Sigmoid colon (tissue), 6 donors: ENCODE measurements at regions not wholly inside any gene's neighbourhood (a gene's known extent, or its start where the extent isn't known, plus 50 kb on each side); places are given as distances from the start of the nearest gene placed in this dataset.

Source experiments
- DNase-seq: peaks from one replicate; pipeline ENCODE4 v3.0.0-alpha.2; 2019
- H3K27ac ChIP-seq, 4 donors: fragments of 200-600 bp; sonication (generic); one replicate each; pipeline ENCODE4 v1.5.1; 2016 to 2019; ENCODE audit warnings: mild to moderate bottlenecking in 1 of 4
- H3K27me3 ChIP-seq, 3 donors: fragments of 200-600 bp; sonication (generic); one replicate each; pipeline ENCODE4 v1.5.1; 2019; ENCODE audit warnings: mild to moderate bottlenecking in 1 of 3
- H3K36me3 ChIP-seq, 4 donors: fragments of 200-600 bp; sonication (generic); one replicate each; pipeline ENCODE4 v1.5.1; 2016 to 2019
- H3K4me1 ChIP-seq, 4 donors: fragments of 200-600 bp; sonication (generic); one replicate each; pipeline ENCODE4 v1.5.1; 2017 to 2019
- H3K4me3 ChIP-seq, 4 donors: fragments of 200-600 bp; sonication (generic); one replicate each; pipeline ENCODE4 v1.5.1; 2017 to 2019; ENCODE audit warnings: mild to moderate bottlenecking in 2 of 4, moderate library complexity in 1 of 4
- H3K9me3 ChIP-seq, 4 donors: fragments of 200-600 bp in 3 of 4; sonication (generic) in 3 of 4; one replicate each; pipeline versions ENCODE4 v1.5.1 to v1.6.1; 2013 to 2019
- EP300 ChIP-seq, 4 donors: sonication (generic); formaldehyde crosslinking; IDR thresholded peaks; one replicate each; pipeline ENCODE4 v1.6.1; 2017; ENCODE audit warnings: antibody characterized with exemption in 4 of 4
- POLR2A ChIP-seq, 2 donors: fragments of 450-650 bp; IDR thresholded peaks; one replicate each; pipeline ENCODE4 v1.6.1; 2016; ENCODE audit warnings: antibody characterized with exemption in 2 of 2, mild to moderate bottlenecking in 2 of 2, moderate library complexity in 2 of 2
- POLR2AphosphoS5 ChIP-seq, 4 donors: sonication (generic); formaldehyde crosslinking; IDR thresholded peaks; one replicate each; pipeline ENCODE4 v1.6.1; 2017; ENCODE audit warnings: antibody characterized with exemption in 4 of 4
- WGBS, 2 donors: extraction: QIAGEN DNeasy Blood & Tissue Kit; methylation state at CpG; one replicate each; pipeline ENCODE4 v1.1.7; 2013; 5-methylcytosine and 5-hydroxymethylcytosine counted together
- intact Hi-C: fragments of 100-400 bp; cut with DNase I; formaldehyde crosslinking; loops from one replicate; pipeline ENCODE4 v1.15.1; 2023
- TF ChIP-seq, protein P1 (sequence below), 4 experiments: fragments of 450-650 bp in 3 of 4; fragments of 200-600 bp in 1 of 4; IDR thresholded peaks; one replicate each; pipeline ENCODE4 v1.5.1; 2016 to 2019; ENCODE audit warnings: antibody characterized with exemption in 4 of 4, mild to moderate bottlenecking in 3 of 4, moderate library complexity in 2 of 4
- donor health status: healthy with polysubstance abuse.
- donor health status: healthy.

DNA sequence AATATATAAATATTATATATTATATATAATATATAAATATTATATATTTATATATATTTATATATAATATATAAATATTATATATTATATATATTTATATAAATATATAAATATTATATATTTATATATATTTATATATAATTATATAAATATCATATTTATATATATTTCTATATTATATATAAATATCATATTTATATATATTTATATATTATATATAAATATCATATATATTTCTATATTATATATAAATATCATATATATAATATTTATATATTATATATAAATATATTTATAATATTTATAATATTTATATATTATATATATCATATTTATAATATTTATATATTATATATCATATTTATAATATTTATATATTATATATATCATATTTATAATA is 321.4 kb downstream of the CDH2 start:
- no peaks in the 10 kb centered on the region for H3K4me1 ChIP-seq
- intact Hi-C loops: no loop called here
- no peak overlapping the region for H3K27ac ChIP-seq
- no peaks in the 10 kb centered on the region for H3K36me3 ChIP-seq
- TF ChIP-seq POLR2A (IDR thresholded peaks at IDR 0.05) (no peak), POLR2AphosphoS5 (IDR thresholded peaks at IDR 0.05) (no peak), EP300 (IDR thresholded peaks at IDR 0.05) (no peak)
- TF ChIP-seq, protein P1, sequence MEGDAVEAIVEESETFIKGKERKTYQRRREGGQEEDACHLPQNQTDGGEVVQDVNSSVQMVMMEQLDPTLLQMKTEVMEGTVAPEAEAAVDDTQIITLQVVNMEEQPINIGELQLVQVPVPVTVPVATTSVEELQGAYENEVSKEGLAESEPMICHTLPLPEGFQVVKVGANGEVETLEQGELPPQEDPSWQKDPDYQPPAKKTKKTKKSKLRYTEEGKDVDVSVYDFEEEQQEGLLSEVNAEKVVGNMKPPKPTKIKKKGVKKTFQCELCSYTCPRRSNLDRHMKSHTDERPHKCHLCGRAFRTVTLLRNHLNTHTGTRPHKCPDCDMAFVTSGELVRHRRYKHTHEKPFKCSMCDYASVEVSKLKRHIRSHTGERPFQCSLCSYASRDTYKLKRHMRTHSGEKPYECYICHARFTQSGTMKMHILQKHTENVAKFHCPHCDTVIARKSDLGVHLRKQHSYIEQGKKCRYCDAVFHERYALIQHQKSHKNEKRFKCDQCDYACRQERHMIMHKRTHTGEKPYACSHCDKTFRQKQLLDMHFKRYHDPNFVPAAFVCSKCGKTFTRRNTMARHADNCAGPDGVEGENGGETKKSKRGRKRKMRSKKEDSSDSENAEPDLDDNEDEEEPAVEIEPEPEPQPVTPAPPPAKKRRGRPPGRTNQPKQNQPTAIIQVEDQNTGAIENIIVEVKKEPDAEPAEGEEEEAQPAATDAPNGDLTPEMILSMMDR (IDR thresholded peaks at IDR 0.05): no peak
- H3K9me3 ChIP-seq: no peaks in the 10 kb centered on the region
- no peak for DNase-seq
- H3K27me3 ChIP-seq: no peaks in the 10 kb centered on the region
- H3K4me3 ChIP-seq: no peak overlapping the region

DNA sequence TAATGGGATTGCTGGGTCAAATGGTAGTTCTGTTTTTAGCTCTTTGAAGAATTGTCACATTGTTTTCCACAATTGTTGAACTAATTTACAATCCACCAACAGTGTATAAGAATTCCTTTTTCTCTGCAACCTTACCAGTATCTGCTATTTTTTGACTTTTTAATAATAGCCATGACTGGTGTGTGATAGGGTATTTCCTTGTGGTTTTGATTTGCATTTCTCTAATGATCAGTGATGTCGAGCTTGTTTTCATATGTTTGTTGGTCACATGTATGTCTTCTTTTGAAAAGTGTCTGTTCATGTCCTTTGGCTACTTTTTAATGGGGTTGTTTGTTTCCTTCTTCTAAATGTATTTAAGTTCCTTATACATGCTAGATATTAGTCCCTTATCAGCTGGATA is 322.3 kb downstream of the CDH2 start:
- Histone ChIP-seq H3K9me3 (no peaks in the 10 kb centered on the region), H3K4me3 (no peak overlapping the region), H3K36me3 (no peaks in the 10 kb centered on the region), H3K4me1 (no peaks in the 10 kb centered on the region), H3K27ac (no peak overlapping the region), H3K27me3 (no peaks in the 10 kb centered on the region)
- intact Hi-C loops: no loop called here
- TF ChIP-seq POLR2AphosphoS5 (IDR thresholded peaks at IDR 0.05) (no peak), POLR2A (IDR thresholded peaks at IDR 0.05) (no peak), EP300 (IDR thresholded peaks at IDR 0.05) (no peak)
- TF ChIP-seq, protein P1 (IDR thresholded peaks at IDR 0.05): no peak
- DNase-seq: no peak
- WGBS, 2 donors: 88 to 91% methylated on average over 1 of the region's 1 CpG

DNA sequence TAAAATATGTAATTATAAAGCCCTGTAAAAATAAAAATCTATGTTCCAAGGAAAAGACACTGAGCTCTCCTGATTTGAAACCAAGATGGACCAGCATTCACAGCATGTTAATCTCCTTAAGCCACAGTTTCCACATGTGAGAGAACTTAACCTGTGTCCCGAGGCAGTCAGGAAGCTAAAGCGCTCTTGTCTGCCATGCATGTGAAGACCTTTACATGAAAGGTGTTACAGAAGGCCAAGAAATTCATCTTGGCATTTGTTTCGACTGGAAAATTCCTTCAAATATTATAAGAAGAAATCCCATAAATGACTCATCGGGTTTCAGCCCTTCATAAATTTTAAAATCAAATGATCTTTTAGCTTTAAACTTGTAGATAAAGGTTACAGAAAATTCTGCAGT is 328.6 kb downstream of the CDH2 start:
- Histone ChIP-seq H3K4me1 (no peaks in the 10 kb centered on the region), H3K27me3 (no peaks in the 10 kb centered on the region), H3K9me3 (no peaks in the 10 kb centered on the region), H3K4me3 (no peak overlapping the region), H3K27ac (no peak overlapping the region), H3K36me3 (no peaks in the 10 kb centered on the region)
- DNase-seq: no peak
- TF ChIP-seq POLR2AphosphoS5 (IDR thresholded peaks at IDR 0.05) (no peak), EP300 (IDR thresholded peaks at IDR 0.05) (no peak), POLR2A (IDR thresholded peaks at IDR 0.05) (no peak)
- TF ChIP-seq, protein P1 (IDR thresholded peaks at IDR 0.05): no peak
- 82 to 86% methylated on average over 4 of the region's 4 CpGs for WGBS, 2 donors
- intact Hi-C loops: no loop called here

DNA sequence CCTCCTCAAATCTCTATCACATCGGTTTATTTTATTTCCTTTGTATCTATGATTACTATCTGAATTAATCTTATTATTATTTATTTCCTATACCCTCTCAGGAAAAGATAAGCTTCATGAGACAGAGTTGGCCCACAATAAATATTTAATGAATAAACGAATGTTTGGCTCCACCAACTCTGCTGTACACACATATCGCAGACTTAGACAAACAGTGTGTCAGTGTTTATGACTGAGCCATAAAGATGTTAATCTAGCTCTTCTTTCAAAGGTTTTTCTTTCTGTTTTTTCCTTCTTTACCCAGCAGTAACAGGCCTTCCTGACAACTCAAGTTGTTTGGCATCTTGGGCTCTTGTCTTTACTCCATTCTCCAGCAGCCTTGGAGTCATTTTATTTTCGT is 329.5 kb downstream of the CDH2 start:
- TF ChIP-seq, protein P1 (IDR thresholded peaks at IDR 0.05): no peak
- TF ChIP-seq POLR2AphosphoS5 (IDR thresholded peaks at IDR 0.05) (no peak), POLR2A (IDR thresholded peaks at IDR 0.05) (no peak), EP300 (IDR thresholded peaks at IDR 0.05) (no peak)
- WGBS, 2 donors: 9 to 45% methylated on average over 4 of the region's 4 CpGs
- no peaks in the 10 kb centered on the region for H3K4me1 ChIP-seq
- H3K27ac ChIP-seq: no peak overlapping the region
- no peaks in the 10 kb centered on the region for H3K27me3 ChIP-seq
- H3K36me3 ChIP-seq: no peaks in the 10 kb centered on the region
- intact Hi-C loops: no loop called here
- H3K9me3 ChIP-seq: no peaks in the 10 kb centered on the region
- no peak overlapping the region for H3K4me3 ChIP-seq
- DNase-seq: no peak

DNA sequence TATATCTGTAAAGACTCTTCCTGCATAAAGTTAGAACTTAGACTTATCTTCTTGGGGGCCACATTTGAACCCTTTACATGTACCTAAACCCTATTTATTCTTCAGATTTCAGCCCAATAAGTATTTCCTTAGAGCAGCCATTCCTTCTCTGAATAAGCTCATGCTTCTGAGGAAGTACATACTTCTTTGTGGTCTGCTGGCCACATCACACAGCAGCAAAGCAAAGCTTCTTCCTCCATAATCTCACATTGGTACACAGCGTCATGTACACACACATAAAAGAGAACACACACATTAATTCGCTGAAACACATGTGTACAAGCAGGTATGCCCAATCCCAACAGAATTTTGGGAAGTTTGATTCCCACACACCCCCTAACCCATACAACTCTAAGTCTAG is 331.0 kb downstream of the CDH2 start:
- no peak overlapping the region for H3K27ac ChIP-seq
- intact Hi-C loops: no loop called here
- 67 to 82% methylated on average over 2 of the region's 2 CpGs for WGBS, 2 donors
- H3K36me3 ChIP-seq: no peaks in the 10 kb centered on the region
- no peaks in the 10 kb centered on the region for H3K4me1 ChIP-seq
- no peaks in the 10 kb centered on the region for H3K27me3 ChIP-seq
- no peaks in the 10 kb centered on the region for H3K9me3 ChIP-seq
- no peak for DNase-seq
- H3K4me3 ChIP-seq: no peak overlapping the region
- TF ChIP-seq, protein P1 (IDR thresholded peaks at IDR 0.05): no peak
- TF ChIP-seq POLR2AphosphoS5 (IDR thresholded peaks at IDR 0.05) (no peak), EP300 (IDR thresholded peaks at IDR 0.05) (no peak), POLR2A (IDR thresholded peaks at IDR 0.05) (no peak)
